ENCODE measurements at regions not wholly inside any gene's neighbourhood (a gene's known extent, or its start where the extent isn't known, plus 50 kb on each side); places are given as distances from the start of the nearest gene placed in this dataset.

DNA sequence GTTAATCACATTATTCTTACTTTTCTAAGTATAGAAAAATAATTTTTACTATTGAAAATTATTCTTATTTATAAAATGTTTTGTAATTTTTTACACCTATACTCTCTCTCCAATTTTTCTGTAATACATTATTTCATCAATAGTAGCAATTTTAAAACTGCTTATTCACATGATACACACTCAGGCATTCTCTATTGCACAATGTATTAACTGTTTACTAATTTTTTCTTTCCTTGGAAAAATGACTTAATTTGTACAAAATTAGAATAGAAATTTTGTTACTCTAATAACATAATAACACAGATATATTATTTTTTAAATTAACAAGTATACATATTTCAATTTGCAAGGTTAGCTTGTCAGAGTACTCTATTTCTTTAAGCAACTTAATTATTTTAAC is 92.9 kb upstream of the PRKG1 start:
- H3K4me1 ChIP-seq (ENCODE audit: insufficient read depth, low read length) = no peaks in the 10 kb centered on the region
- no peak overlapping the region for H3K27ac ChIP-seq (ENCODE audit: low read length)
- H3K9me3 ChIP-seq (ENCODE audit: low read length) = no peaks in the 10 kb centered on the region
- no peak overlapping the region for H3K4me3 ChIP-seq (ENCODE audit: low read length)
- DNase-seq (no peak), ATAC-seq (no peak)
- POLR2A ChIA-PET (ENCODE audit: unreplicated experiment) = no interaction called here
- no peaks in the 10 kb centered on the region for H3K9me2 ChIP-seq (replicated peaks; ENCODE audit: low read length)
- intact Hi-C loops (cut with micrococcal nuclease) = no loop called here
- no TSS peak for BruUV-seq (replicated peaks)
- H3K4me2 ChIP-seq (ENCODE audit: low read length) = no peak overlapping the region
- no peaks in the 10 kb centered on the region for H3K79me2 ChIP-seq (ENCODE audit: low read length)
- H2AFZ ChIP-seq (ENCODE audit: low read length) = no peak overlapping the region
- H3K27me3 ChIP-seq (ENCODE audit: low read length) = peaks cover 32% of the 10 kb centered on the region
- H3K9ac ChIP-seq (ENCODE audit: low read length) = no peak overlapping the region
- no peaks in the 10 kb centered on the region for H3K36me3 ChIP-seq (ENCODE audit: low read depth, low read length)
- no peak for TF ChIP-seq EZH2phosphoT487 (IDR thresholded peaks at IDR 0.05; ENCODE audit: borderline replicate concordance, low read length)
- TF ChIP-seq, protein P1, sequence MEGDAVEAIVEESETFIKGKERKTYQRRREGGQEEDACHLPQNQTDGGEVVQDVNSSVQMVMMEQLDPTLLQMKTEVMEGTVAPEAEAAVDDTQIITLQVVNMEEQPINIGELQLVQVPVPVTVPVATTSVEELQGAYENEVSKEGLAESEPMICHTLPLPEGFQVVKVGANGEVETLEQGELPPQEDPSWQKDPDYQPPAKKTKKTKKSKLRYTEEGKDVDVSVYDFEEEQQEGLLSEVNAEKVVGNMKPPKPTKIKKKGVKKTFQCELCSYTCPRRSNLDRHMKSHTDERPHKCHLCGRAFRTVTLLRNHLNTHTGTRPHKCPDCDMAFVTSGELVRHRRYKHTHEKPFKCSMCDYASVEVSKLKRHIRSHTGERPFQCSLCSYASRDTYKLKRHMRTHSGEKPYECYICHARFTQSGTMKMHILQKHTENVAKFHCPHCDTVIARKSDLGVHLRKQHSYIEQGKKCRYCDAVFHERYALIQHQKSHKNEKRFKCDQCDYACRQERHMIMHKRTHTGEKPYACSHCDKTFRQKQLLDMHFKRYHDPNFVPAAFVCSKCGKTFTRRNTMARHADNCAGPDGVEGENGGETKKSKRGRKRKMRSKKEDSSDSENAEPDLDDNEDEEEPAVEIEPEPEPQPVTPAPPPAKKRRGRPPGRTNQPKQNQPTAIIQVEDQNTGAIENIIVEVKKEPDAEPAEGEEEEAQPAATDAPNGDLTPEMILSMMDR (conservative IDR thresholded peaks at IDR 0.05; ENCODE audit: low read depth, low read length) = no peak
- no peak for TF ChIP-seq EZH2 (IDR thresholded peaks at IDR 0.05; ENCODE audit: low read length, unreplicated experiment)
- no peaks in the 10 kb centered on the region for H3F3A ChIP-seq (ENCODE audit: low read length, unreplicated experiment)
- no peaks in the 10 kb centered on the region for H4K20me1 ChIP-seq (ENCODE audit: low read length)
- CTCF ChIA-PET = no interaction called here

DNA sequence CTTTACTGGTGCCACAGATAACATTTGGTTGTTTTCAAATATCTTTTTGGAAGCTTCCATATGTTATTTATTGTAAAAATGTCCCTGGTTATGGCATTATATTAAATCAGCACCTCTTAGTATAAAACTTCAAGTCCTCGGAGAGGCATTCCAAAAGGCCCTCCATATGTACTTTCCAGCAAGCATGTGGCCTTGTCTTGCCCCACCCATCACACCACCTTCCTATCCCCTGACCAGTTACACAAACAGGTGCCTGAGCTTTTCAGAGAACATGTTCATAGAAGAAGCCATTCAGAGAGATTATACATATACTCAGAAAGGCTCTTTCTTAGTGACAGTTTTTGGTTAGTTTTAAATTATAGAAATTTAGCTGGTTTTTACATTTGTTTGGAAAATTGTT is 92.4 kb upstream of the PRKG1 start:
- ChIA-PET POLR2A (ENCODE audit: unreplicated experiment) (no interaction called here), CTCF (no interaction called here)
- no peaks in the 10 kb centered on the region for H3K9me3 ChIP-seq (ENCODE audit: low read length)
- DNase-seq = no peak
- no peak overlapping the region for H2AFZ ChIP-seq (ENCODE audit: low read length)
- no peaks in the 10 kb centered on the region for H3F3A ChIP-seq (ENCODE audit: low read length, unreplicated experiment)
- intact Hi-C loops (cut with micrococcal nuclease) = no loop called here
- no peaks in the 10 kb centered on the region for H3K79me2 ChIP-seq (ENCODE audit: low read length)
- ATAC-seq = no peak
- H3K27me3 ChIP-seq (ENCODE audit: low read length) = peaks cover 33% of the 10 kb centered on the region
- no peak overlapping the region for H3K9ac ChIP-seq (ENCODE audit: low read length)
- no peaks in the 10 kb centered on the region for H4K20me1 ChIP-seq (ENCODE audit: low read length)
- H3K9me2 ChIP-seq (replicated peaks; ENCODE audit: low read length) = no peaks in the 10 kb centered on the region
- no peak overlapping the region for H3K4me2 ChIP-seq (ENCODE audit: low read length)
- no TSS peak for BruUV-seq (replicated peaks)
- no peaks in the 10 kb centered on the region for H3K4me1 ChIP-seq (ENCODE audit: insufficient read depth, low read length)
- H3K36me3 ChIP-seq (ENCODE audit: low read depth, low read length) = no peaks in the 10 kb centered on the region
- no peak overlapping the region for H3K27ac ChIP-seq (ENCODE audit: low read length)
- H3K4me3 ChIP-seq (ENCODE audit: low read length) = no peak overlapping the region
- TF ChIP-seq, protein P1 (conservative IDR thresholded peaks at IDR 0.05; ENCODE audit: low read depth, low read length) = no peak
- TF ChIP-seq EZH2phosphoT487 (IDR thresholded peaks at IDR 0.05; ENCODE audit: borderline replicate concordance, low read length) (no peak), EZH2 (IDR thresholded peaks at IDR 0.05; ENCODE audit: low read length, unreplicated experiment) (no peak)

DNA sequence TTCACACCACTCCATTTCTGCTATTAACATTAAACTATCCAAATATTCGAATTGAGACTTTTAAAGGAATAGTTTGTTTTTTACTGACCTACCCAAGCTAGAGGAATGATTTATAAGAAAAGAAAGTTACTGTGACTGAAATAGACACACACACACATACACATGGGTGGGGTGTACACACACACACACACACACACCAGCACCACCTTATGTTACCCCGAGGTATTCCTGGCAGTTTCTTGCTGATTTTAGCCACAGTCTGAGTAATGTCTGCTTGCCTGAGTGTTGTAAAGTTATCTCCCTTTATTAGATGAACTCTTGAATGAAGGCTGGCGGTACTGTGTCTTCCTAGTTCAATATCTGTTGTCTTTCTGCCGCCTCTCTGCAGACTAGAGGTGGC is 91.3 kb upstream of the PRKG1 start:
- H3K9ac ChIP-seq (ENCODE audit: low read length) = no peak overlapping the region
- H2AFZ ChIP-seq (ENCODE audit: low read length) = no peak overlapping the region
- CTCF ChIA-PET = no interaction called here
- no peaks in the 10 kb centered on the region for H3F3A ChIP-seq (ENCODE audit: low read length, unreplicated experiment)
- DNase-seq (no peak), ATAC-seq (peak; percentile 34)
- BruUV-seq (replicated peaks) = no TSS peak
- TF ChIP-seq, protein P1 (conservative IDR thresholded peaks at IDR 0.05; ENCODE audit: low read depth, low read length) = peak; percentile 34
- no peak for TF ChIP-seq EZH2 (IDR thresholded peaks at IDR 0.05; ENCODE audit: low read length, unreplicated experiment)
- H3K79me2 ChIP-seq (ENCODE audit: low read length) = no peaks in the 10 kb centered on the region
- H3K27me3 ChIP-seq (ENCODE audit: low read length) = peaks cover 43% of the 10 kb centered on the region
- H3K9me2 ChIP-seq (replicated peaks; ENCODE audit: low read length) = no peaks in the 10 kb centered on the region
- no peak overlapping the region for H3K27ac ChIP-seq (ENCODE audit: low read length)
- no peaks in the 10 kb centered on the region for H3K9me3 ChIP-seq (ENCODE audit: low read length)
- no peak overlapping the region for H3K4me3 ChIP-seq (ENCODE audit: low read length)
- POLR2A ChIA-PET (ENCODE audit: unreplicated experiment) = no interaction called here
- no peaks in the 10 kb centered on the region for H3K4me1 ChIP-seq (ENCODE audit: insufficient read depth, low read length)
- H4K20me1 ChIP-seq (ENCODE audit: low read length) = no peaks in the 10 kb centered on the region
- intact Hi-C loops (cut with micrococcal nuclease) = no loop called here
- H3K4me2 ChIP-seq (ENCODE audit: low read length) = no peak overlapping the region
- no peaks in the 10 kb centered on the region for H3K36me3 ChIP-seq (ENCODE audit: low read depth, low read length)

Data from PC-3 (cell line).